ENCODE measurements at regions not wholly inside any gene's neighbourhood (a gene's known extent, or its start where the extent isn't known, plus 50 kb on each side); places are given as distances from the start of the nearest gene placed in this dataset.

GRCh38 chr12:61220337-61220736 lies 1039.9 kb upstream of the USP15 start:
- no peak overlapping the region for H3K27ac ChIP-seq (ENCODE audit: low read length)
- H3K79me2 ChIP-seq (replicated peaks; ENCODE audit: insufficient read depth, low read length), result no peaks in the 10 kb centered on the region
- no peaks in the 10 kb centered on the region for H3K36me3 ChIP-seq (ENCODE audit: insufficient read depth, low read length)
- no peaks in the 10 kb centered on the region for H3F3A ChIP-seq (ENCODE audit: insufficient read depth, low read length, poor library complexity, severe bottlenecking)
- no peaks in the 10 kb centered on the region for H3K9me2 ChIP-seq (ENCODE audit: insufficient read depth, low read length)
- H2AFZ ChIP-seq (ENCODE audit: low read depth, low read length), result no peak overlapping the region
- no peak overlapping the region for H3K4me2 ChIP-seq (ENCODE audit: low read length)
- TF ChIP-seq RAD21 (conservative IDR thresholded peaks at IDR 0.05) (no peak), EZH2 (IDR thresholded peaks at IDR 0.05; ENCODE audit: borderline replicate concordance, insufficient read depth, low read length, poor library complexity, severe bottlenecking) (no peak), SMC3 (conservative IDR thresholded peaks at IDR 0.05; ENCODE audit: poor library complexity) (no peak), EP300 (conservative IDR thresholded peaks at IDR 0.05; ENCODE audit: poor library complexity, severe bottlenecking) (no peak), TAF1 (IDR thresholded peaks at IDR 0.05; ENCODE audit: low read depth) (no peak), MXI1 (conservative IDR thresholded peaks at IDR 0.05; ENCODE audit: poor library complexity, severe bottlenecking) (no peak), REST (IDR thresholded peaks at IDR 0.05; ENCODE audit: borderline replicate concordance) (no peak), POLR2AphosphoS5 (IDR thresholded peaks at IDR 0.05) (no peak)
- TF ChIP-seq, protein P1, sequence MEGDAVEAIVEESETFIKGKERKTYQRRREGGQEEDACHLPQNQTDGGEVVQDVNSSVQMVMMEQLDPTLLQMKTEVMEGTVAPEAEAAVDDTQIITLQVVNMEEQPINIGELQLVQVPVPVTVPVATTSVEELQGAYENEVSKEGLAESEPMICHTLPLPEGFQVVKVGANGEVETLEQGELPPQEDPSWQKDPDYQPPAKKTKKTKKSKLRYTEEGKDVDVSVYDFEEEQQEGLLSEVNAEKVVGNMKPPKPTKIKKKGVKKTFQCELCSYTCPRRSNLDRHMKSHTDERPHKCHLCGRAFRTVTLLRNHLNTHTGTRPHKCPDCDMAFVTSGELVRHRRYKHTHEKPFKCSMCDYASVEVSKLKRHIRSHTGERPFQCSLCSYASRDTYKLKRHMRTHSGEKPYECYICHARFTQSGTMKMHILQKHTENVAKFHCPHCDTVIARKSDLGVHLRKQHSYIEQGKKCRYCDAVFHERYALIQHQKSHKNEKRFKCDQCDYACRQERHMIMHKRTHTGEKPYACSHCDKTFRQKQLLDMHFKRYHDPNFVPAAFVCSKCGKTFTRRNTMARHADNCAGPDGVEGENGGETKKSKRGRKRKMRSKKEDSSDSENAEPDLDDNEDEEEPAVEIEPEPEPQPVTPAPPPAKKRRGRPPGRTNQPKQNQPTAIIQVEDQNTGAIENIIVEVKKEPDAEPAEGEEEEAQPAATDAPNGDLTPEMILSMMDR (IDR thresholded peaks at IDR 0.05; ENCODE audit: poor library complexity, severe bottlenecking), result no peak
- no peaks in the 10 kb centered on the region for H4K20me1 ChIP-seq (ENCODE audit: insufficient read depth)
- no peaks in the 10 kb centered on the region for H3K27me3 ChIP-seq (ENCODE audit: insufficient read depth, low read depth, low read length)
- no peaks in the 10 kb centered on the region for H3K9me3 ChIP-seq (ENCODE audit: low read length)
- H3K4me3 ChIP-seq (ENCODE audit: low read length), result no peak overlapping the region
- H3K9ac ChIP-seq (ENCODE audit: low read length), result no peak overlapping the region

DNA sequence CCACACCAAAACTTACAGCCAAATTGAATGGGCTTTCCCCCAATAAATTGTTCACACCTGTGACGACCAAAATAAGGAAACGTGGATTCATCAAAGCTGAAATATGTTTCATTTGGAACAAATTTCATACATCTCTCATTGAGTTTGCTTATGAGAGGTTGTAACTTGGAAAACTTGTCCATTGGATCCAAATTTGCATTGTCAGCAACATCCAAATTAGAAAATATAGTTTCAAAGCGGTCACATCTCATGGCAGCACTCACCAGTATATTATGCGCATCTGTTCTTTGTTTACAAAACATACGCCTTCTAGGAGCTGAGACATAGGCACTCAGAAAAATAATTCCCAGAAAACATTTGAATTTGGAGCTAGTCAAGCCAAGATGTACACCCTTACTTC lies 1028.2 kb upstream of the USP15 start:
- no peak overlapping the region for H3K9ac ChIP-seq (ENCODE audit: low read length)
- no peak overlapping the region for H3K27ac ChIP-seq (ENCODE audit: low read length)
- H3K4me2 ChIP-seq (ENCODE audit: low read length), result no peak overlapping the region
- H3K36me3 ChIP-seq (ENCODE audit: insufficient read depth, low read length), result no peaks in the 10 kb centered on the region
- no peaks in the 10 kb centered on the region for H3K9me2 ChIP-seq (ENCODE audit: insufficient read depth, low read length)
- TF ChIP-seq EZH2 (IDR thresholded peaks at IDR 0.05; ENCODE audit: borderline replicate concordance, insufficient read depth, low read length, poor library complexity, severe bottlenecking) (no peak), RAD21 (conservative IDR thresholded peaks at IDR 0.05) (no peak), POLR2AphosphoS5 (IDR thresholded peaks at IDR 0.05) (no peak), SMC3 (conservative IDR thresholded peaks at IDR 0.05; ENCODE audit: poor library complexity) (no peak), MXI1 (conservative IDR thresholded peaks at IDR 0.05; ENCODE audit: poor library complexity, severe bottlenecking) (no peak), EP300 (conservative IDR thresholded peaks at IDR 0.05; ENCODE audit: poor library complexity, severe bottlenecking) (no peak), REST (IDR thresholded peaks at IDR 0.05; ENCODE audit: borderline replicate concordance) (no peak), TAF1 (IDR thresholded peaks at IDR 0.05; ENCODE audit: low read depth) (no peak)
- TF ChIP-seq, protein P1 (IDR thresholded peaks at IDR 0.05; ENCODE audit: poor library complexity, severe bottlenecking), result no peak
- no peaks in the 10 kb centered on the region for H3K9me3 ChIP-seq (ENCODE audit: low read length)
- H4K20me1 ChIP-seq (ENCODE audit: insufficient read depth), result no peaks in the 10 kb centered on the region
- no peaks in the 10 kb centered on the region for H3K79me2 ChIP-seq (replicated peaks; ENCODE audit: insufficient read depth, low read length)
- H2AFZ ChIP-seq (ENCODE audit: low read depth, low read length), result no peak overlapping the region
- H3F3A ChIP-seq (ENCODE audit: insufficient read depth, low read length, poor library complexity, severe bottlenecking), result no peaks in the 10 kb centered on the region
- H3K27me3 ChIP-seq (ENCODE audit: insufficient read depth, low read depth, low read length), result no peaks in the 10 kb centered on the region
- no peak overlapping the region for H3K4me3 ChIP-seq (ENCODE audit: low read length)

Data from neural cell (in vitro differentiated cells).